H9 (cell line): ENCODE measurements at regions not wholly inside any gene's neighbourhood (a gene's known extent, or its start where the extent isn't known, plus 50 kb on each side); places are given as distances from the start of the nearest gene placed in this dataset.

Experiments used
- DNase-seq: peaks from one replicate; pipeline ENCODE4 v3.0.0-alpha.2; 2017
- H2AFZ ChIP-seq: one replicate; pipeline ENCODE4 v1.6.1; 2013; ENCODE audit warnings: mild to moderate bottlenecking, low read length, control low read depth, moderate library complexity
- H2AK5ac ChIP-seq: 2 replicates; pipeline ENCODE4 v1.6.1; 2013; ENCODE audit warnings: low read length, control low read depth, mixed read lengths; ENCODE audit not compliant: insufficient read length
- H2BK120ac ChIP-seq: one replicate; pipeline ENCODE4 v1.6.1; 2013; ENCODE audit warnings: low read depth, mild to moderate bottlenecking, low read length, control low read depth, inconsistent platforms; ENCODE audit not compliant: poor library complexity, severe bottlenecking
- H2BK12ac ChIP-seq: 2 replicates; pipeline ENCODE4 v1.6.1; 2013; ENCODE audit warnings: low read length, control low read depth, mixed read lengths, low read depth; ENCODE audit not compliant: insufficient read length
- H2BK15ac ChIP-seq: 2 replicates; pipeline ENCODE4 v1.6.1; 2013; ENCODE audit warnings: low read depth, low read length, control low read depth
- H2BK20ac ChIP-seq: one replicate; pipeline ENCODE4 v1.6.1; 2013; ENCODE audit warnings: low read depth, mild to moderate bottlenecking, low read length, control low read depth, inconsistent platforms; ENCODE audit not compliant: poor library complexity, severe bottlenecking
- H2BK5ac ChIP-seq: 2 replicates; pipeline ENCODE4 v1.6.1; 2013; ENCODE audit warnings: low read length, control low read depth, mixed read lengths; ENCODE audit not compliant: insufficient read length
- H3K14ac ChIP-seq: 2 replicates; pipeline ENCODE4 v1.6.1; 2013; ENCODE audit warnings: low read length, control low read depth; ENCODE audit not compliant: insufficient read depth
- H3K18ac ChIP-seq: 2 replicates; pipeline ENCODE4 v1.6.1; 2013; ENCODE audit warnings: low read depth, mild to moderate bottlenecking, mixed read lengths, low read length, control low read depth; ENCODE audit not compliant: insufficient read length
- H3K23ac ChIP-seq: 2 replicates; pipeline ENCODE4 v1.6.1; 2013; ENCODE audit warnings: low read length, control low read depth, mixed read lengths, low read depth; ENCODE audit not compliant: insufficient read length
- H3K23me2 ChIP-seq: 2 replicates; pipeline ENCODE4 v1.6.1; 2013; ENCODE audit warnings: low read depth, mild to moderate bottlenecking, mixed read lengths, low read length, control low read depth; ENCODE audit not compliant: insufficient read length, poor library complexity, severe bottlenecking
- H3K27ac ChIP-seq: 2 replicates; pipeline ENCODE4 v1.5.1; 2013; ENCODE audit warnings: low read length, control low read depth, mixed read lengths, low read depth; ENCODE audit not compliant: insufficient read length
- H3K27me3 ChIP-seq: 2 replicates; pipeline ENCODE4 v1.6.1; 2013; ENCODE audit warnings: low read length, control low read depth, inconsistent platforms; ENCODE audit not compliant: insufficient read depth
- H3K4ac ChIP-seq: 2 replicates; pipeline ENCODE4 v1.6.1; 2013; ENCODE audit warnings: low read depth, mild to moderate bottlenecking, control low read depth, inconsistent platforms, low read length, moderate library complexity
- H3K4me1 ChIP-seq: 2 replicates; pipeline ENCODE4 v1.6.1; 2013; ENCODE audit warnings: low read length, control low read depth, inconsistent platforms; ENCODE audit not compliant: insufficient read depth
- H3K4me2 ChIP-seq: 2 replicates; pipeline ENCODE4 v1.6.1; 2013; ENCODE audit warnings: low read length, control low read depth, mixed read lengths; ENCODE audit not compliant: insufficient read length, insufficient read depth
- H3K56ac ChIP-seq: 2 replicates; pipeline ENCODE4 v1.6.1; 2013; ENCODE audit warnings: low read depth, mild to moderate bottlenecking, mixed read lengths, low read length, control low read depth; ENCODE audit not compliant: insufficient read length
- H3K79me1 ChIP-seq: 2 replicates; pipeline ENCODE4 v1.6.1; 2013; ENCODE audit warnings: low read depth, mild to moderate bottlenecking, moderate library complexity, low read length, control low read depth, inconsistent platforms; ENCODE audit not compliant: insufficient read depth, poor library complexity, severe bottlenecking
- H3K79me2 ChIP-seq: 2 replicates; pipeline ENCODE4 v1.6.1; 2013; ENCODE audit warnings: low read length, control low read depth, inconsistent platforms; ENCODE audit not compliant: insufficient read depth
- H3K9ac ChIP-seq: 2 replicates; pipeline ENCODE4 v1.6.1; 2013; ENCODE audit warnings: low read length, control low read depth, mixed read lengths; ENCODE audit not compliant: insufficient read length; ENCODE audit errors: extremely low read depth
- H3K9me3 ChIP-seq: one replicate; pipeline ENCODE4 v1.6.1; 2013; ENCODE audit warnings: low read depth, low read length, inconsistent platforms; ENCODE audit not compliant: control insufficient read depth
- H3T11ph ChIP-seq: one replicate; pipeline ENCODE4 v1.6.1; 2013; ENCODE audit warnings: mild to moderate bottlenecking, low read length, control low read depth, inconsistent platforms
- H4K20me1 ChIP-seq: one replicate; pipeline ENCODE4 v1.6.1; 2013; ENCODE audit not compliant: control insufficient read depth, insufficient read length, insufficient read depth
- H4K5ac ChIP-seq: 2 replicates; pipeline ENCODE4 v1.6.1; 2013; ENCODE audit warnings: low read depth, mild to moderate bottlenecking, mixed read lengths, low read length, control low read depth; ENCODE audit not compliant: insufficient read length
- H4K8ac ChIP-seq: replicated peaks from 2 replicates; pipeline ENCODE4 v1.6.1; 2013; ENCODE audit warnings: low read length, control low read depth, mixed read lengths, low read depth; ENCODE audit not compliant: insufficient read length
- H4K91ac ChIP-seq: 2 replicates; pipeline ENCODE4 v1.6.1; 2013; ENCODE audit warnings: low read depth, mild to moderate bottlenecking, moderate library complexity, mixed read lengths, low read length, control low read depth; ENCODE audit not compliant: insufficient read length
- H3K27ac Mint-ChIP-seq, 3 experiments: 2 replicates in 2 of 3; 3 replicates in 1 of 3; pipeline ENCODE4 v1.8.0; 2020 to 2021; ENCODE audit warnings: mixed read lengths in 3 of 3, mild to moderate bottlenecking in 1 of 3, moderate library complexity in 1 of 3
- H3K27me3 Mint-ChIP-seq: 2 replicates; pipeline ENCODE4 v1.8.0; 2021; ENCODE audit warnings: low read depth, mild to moderate bottlenecking, moderate library complexity, mixed read lengths
- H3K36me3 Mint-ChIP-seq, 3 experiments: 2 replicates in 2 of 3; 3 replicates in 1 of 3; pipeline ENCODE4 v1.8.0; 2020 to 2021; ENCODE audit warnings: low read depth in 3 of 3, mixed read lengths in 3 of 3; ENCODE audit not compliant: insufficient read depth in 1 of 3
- H3K4me1 Mint-ChIP-seq, 2 experiments: 2 replicates each; pipeline ENCODE4 v1.8.0; 2020; ENCODE audit warnings: mixed read lengths in 2 of 2
- H3K4me3 Mint-ChIP-seq, 2 experiments: 2 replicates in 1 of 2; 3 replicates in 1 of 2; pipeline ENCODE4 v1.8.0; 2020 to 2021; ENCODE audit warnings: mild to moderate bottlenecking in 2 of 2, mixed read lengths in 2 of 2, moderate library complexity in 1 of 2
- H3K9me3 Mint-ChIP-seq, 2 experiments: 2 replicates in 1 of 2; 3 replicates in 1 of 2; pipeline ENCODE4 v1.8.0; 2020; ENCODE audit warnings: mild to moderate bottlenecking in 2 of 2, mixed read lengths in 2 of 2, moderate library complexity in 1 of 2
- CTCF ChIP-seq: fragments of 200-600 bp; sonication (generic); conservative IDR thresholded peaks from 3 replicates; pipeline ENCODE4 v1.8.0; 2021; ENCODE audit warnings: antibody characterized with exemption, mild to moderate bottlenecking
- WGBS: extraction: QIAGEN DNeasy Blood & Tissue Kit; methylation state at CpG from one replicate; pipeline ENCODE4 v1.1.7; 2013; ENCODE audit warnings: missing lambda C conversion rate, low lambda C conversion rate, mixed read lengths; ENCODE audit not compliant: insufficient read length; ENCODE audit errors: extremely low coverage; 5-methylcytosine and 5-hydroxymethylcytosine counted together

- no peak overlapping the region for H3K4me3 Mint-ChIP-seq
- Histone ChIP-seq H2BK15ac (no peak overlapping the region), H3K14ac (no peak overlapping the region), H4K91ac (no peak overlapping the region), H3K79me1 (no peaks in the 10 kb centered on the region), H2BK120ac (no peak overlapping the region), H3K4ac (no peak overlapping the region), H3K23me2 (no peaks in the 10 kb centered on the region), H2AFZ (no peak overlapping the region), H4K5ac (no peak overlapping the region), H3K56ac (no peak overlapping the region), H2AK5ac (no peak overlapping the region), H2BK5ac (no peak overlapping the region), H3K27me3 (no peaks in the 10 kb centered on the region), H3K79me2 (no peaks in the 10 kb centered on the region), H4K8ac (no peak overlapping the region), H2BK20ac (no peak overlapping the region), H4K20me1 (no peaks in the 10 kb centered on the region), H2BK12ac (no peak overlapping the region), H3K9me3 (no peaks in the 10 kb centered on the region), H3K27ac (no peak overlapping the region), H3K18ac (no peak overlapping the region), H3K9ac (no peak overlapping the region), H3T11ph (no peak overlapping the region), H3K4me2 (no peak overlapping the region), H3K4me1 (no peaks in the 10 kb centered on the region), H3K23ac (no peak overlapping the region)
- no peaks in the 10 kb centered on the region for H3K9me3 Mint-ChIP-seq
- H3K27ac Mint-ChIP-seq = no peak overlapping the region
- no peaks in the 10 kb centered on the region for H3K36me3 Mint-ChIP-seq
- H3K4me1 Mint-ChIP-seq = 0 out of 4 replicates have a peak, but pooled peaks cover 0 to 4% of the 10 kb centered on the region in 2 experiments
- H3K27me3 Mint-ChIP-seq = no peaks in the 10 kb centered on the region
- WGBS = no CpG with 5 or more reads among the region's 4 CpGs
- no peak for DNase-seq
- no peak for TF ChIP-seq CTCF
These were observed 88.7 kb downstream of the SLITRK6 start for GRCh38 chr13:85710545-85710944.
